ENCODE measurements at regions not wholly inside any gene's neighbourhood (a gene's known extent, or its start where the extent isn't known, plus 50 kb on each side); places are given as distances from the start of the nearest gene placed in this dataset.

GRCh38 chr5:63564789-63565188 is 397.5 kb downstream of the HTR1A start:
- TF ChIP-seq CTCF (IDR thresholded peaks at IDR 0.05 in 4 of 5, conservative IDR thresholded peaks at IDR 0.05 in 1 of 5): no peak
- TF ChIP-seq POLR2A (IDR thresholded peaks at IDR 0.05): no peak
